ENCODE measurements at regions not wholly inside any gene's neighbourhood (a gene's known extent, or its start where the extent isn't known, plus 50 kb on each side); places are given as distances from the start of the nearest gene placed in this dataset.

- TF ChIP-seq MAX (IDR thresholded peaks at IDR 0.05) (no peak), USF2 (IDR thresholded peaks at IDR 0.05) (no peak), SREBF2 (IDR thresholded peaks at IDR 0.05) (no peak), CTCF (IDR thresholded peaks at IDR 0.05) (no peak), FOSL2 (IDR thresholded peaks at IDR 0.05) (no peak), FOSL2 (CRISPR knock-in tag; IDR thresholded peaks at IDR 0.05) (no peak)
Measured at GRCh38 chr4:77505275-77505957, 100.2 kb upstream of the CXCL13 start.
